Adrenal gland (tissue), 9 donors: ENCODE measurements at regions not wholly inside any gene's neighbourhood (a gene's known extent, or its start where the extent isn't known, plus 50 kb on each side); places are given as distances from the start of the nearest gene placed in this dataset.

Experiments
- DNase-seq, 7 donors: peaks; one replicate each; pipeline ENCODE4 v3.0.0-alpha.2; 2019 to 2020
- H3K27ac ChIP-seq, 5 donors: fragments of 200-600 bp; sonication (generic) in 4 of 5; 1 replicate in 3 of 5; 2 replicates in 2 of 5; pipeline versions ENCODE4 v1.5.1 to v1.8.0; 2016 to 2020; ENCODE audit warnings: mild to moderate bottlenecking in 1 of 5
- H3K27me3 ChIP-seq: fragments of 200-600 bp; 2 replicates; pipeline ENCODE4 v1.8.0; 2021
- H3K36me3 ChIP-seq, 2 donors: fragments of 200-600 bp; replicated peaks in 1 of 2; 1 replicate in 1 of 2; 2 replicates in 1 of 2; pipeline versions ENCODE4 v1.5.1 to v1.8.0; 2018 to 2022
- H3K4me1 ChIP-seq, 2 donors: fragments of 200-600 bp; replicated peaks in 1 of 2; 1 replicate in 1 of 2; 2 replicates in 1 of 2; pipeline versions ENCODE4 v1.5.1 to v1.8.0; 2018 to 2021
- H3K4me3 ChIP-seq, 4 donors: fragments of 200-600 bp; sonication (generic) in 3 of 4; one replicate each; pipeline ENCODE4 v1.5.1; 2016 to 2018
- H3K9me3 ChIP-seq, 3 donors: fragments of 200-600 bp; sonication (generic) in 1 of 3; replicated peaks in 1 of 3; 1 replicate in 2 of 3; 2 replicates in 1 of 3; pipeline versions ENCODE4 v1.5.1 to v1.8.0; 2016 to 2021
- CTCF ChIP-seq, 6 experiments: fragments of 450-650 bp in 4 of 6; fragments of 200-600 bp in 2 of 6; sonication (generic) in 1 of 6; IDR thresholded peaks; 1 replicate in 5 of 6; 2 replicates in 1 of 6; pipeline versions ENCODE4 v1.5.1 to v1.8.0; 2016 to 2021; ENCODE audit warnings: antibody characterized with exemption in 6 of 6, mild to moderate bottlenecking in 2 of 6, moderate library complexity in 1 of 6
- POLR2A ChIP-seq, 2 donors: fragments of 450-650 bp; IDR thresholded peaks; one replicate each; pipeline ENCODE4 v1.6.1; 2017; ENCODE audit warnings: antibody characterized with exemption in 2 of 2, mild to moderate bottlenecking in 2 of 2, moderate library complexity in 1 of 2
- WGBS, 4 donors: extraction: QIAGEN DNeasy Blood & Tissue Kit in 2 of 4; methylation state at CpG; one replicate each; pipeline versions ENCODE4 v1.1.5 to v1.1.7; 2013 to 2017; 5-methylcytosine and 5-hydroxymethylcytosine counted together
- intact Hi-C, 2 donors: fragments of 100-400 bp; cut with DNase I; formaldehyde crosslinking; loops; one replicate each; pipeline versions ENCODE4 v1.14.1 to v1.15.0; 2022 to 2023
- donor health status: healthy with polysubstance abuse.
- donor health status: Bipolar disorder and iron deficiency.
- donor health status: DM: yes; HTN: yes; CAD: no.
- donor health status: DM: no; HTN: no; CAD: no.
- donor health status: DM: no; HTN: no; CAD: no.

- H3K9me3 ChIP-seq: no peaks in the 10 kb centered on the region
- 71 to 91% (median 80%) methylated on average over 6 of the region's 6 CpGs for WGBS, 4 donors
Observed at GRCh38 chr20:48057251-48057650, 272.0 kb upstream of the SULF2 start.

GRCh38 chr20:48056218-48056617 lies 270.9 kb upstream of the SULF2 start:
- no peak for DNase-seq
- H3K4me3 ChIP-seq: no peak overlapping the region
- no peak overlapping the region for H3K27ac ChIP-seq
- intact Hi-C loops: no loop called here
- no peaks in the 10 kb centered on the region for H3K9me3 ChIP-seq
- no peaks in the 10 kb centered on the region for H3K27me3 ChIP-seq
- H3K36me3 ChIP-seq: no peaks in the 10 kb centered on the region
- TF ChIP-seq POLR2A (IDR thresholded peaks at IDR 0.05) (no peak), CTCF (IDR thresholded peaks at IDR 0.05) (no peak)
- 84 to 92% (median 90%) methylated on average over 2 of the region's 2 CpGs for WGBS, 4 donors
- no peaks in the 10 kb centered on the region for H3K4me1 ChIP-seq

More at GRCh38 chr20:48057251-48057650, 272.0 kb upstream of the SULF2 start:
- no peak for DNase-seq
- no peaks in the 10 kb centered on the region for H3K27me3 ChIP-seq
- intact Hi-C loops: no loop called here
- no peak overlapping the region for H3K4me3 ChIP-seq
- no peaks in the 10 kb centered on the region for H3K4me1 ChIP-seq
- TF ChIP-seq CTCF (IDR thresholded peaks at IDR 0.05) (no peak), POLR2A (IDR thresholded peaks at IDR 0.05) (no peak)
- H3K27ac ChIP-seq: no peak overlapping the region
- no peaks in the 10 kb centered on the region for H3K36me3 ChIP-seq

GRCh38 chr20:48054051-48054450 lies 268.8 kb upstream of the SULF2 start:
- no peak for DNase-seq
- Histone ChIP-seq H3K27me3 (no peaks in the 10 kb centered on the region), H3K27ac (no peak overlapping the region), H3K36me3 (no peaks in the 10 kb centered on the region), H3K4me3 (no peak overlapping the region), H3K9me3 (no peaks in the 10 kb centered on the region), H3K4me1 (no peaks in the 10 kb centered on the region)
- TF ChIP-seq POLR2A (IDR thresholded peaks at IDR 0.05) (no peak), CTCF (IDR thresholded peaks at IDR 0.05) (no peak)
- intact Hi-C loops: no loop called here
- WGBS, 4 donors: 73 to 81% (median 80%) methylated on average over 7 of the region's 7 CpGs

- Histone ChIP-seq H3K4me1 (no peaks in the 10 kb centered on the region), H3K36me3 (no peaks in the 10 kb centered on the region), H3K27ac (no peak overlapping the region), H3K27me3 (no peaks in the 10 kb centered on the region), H3K9me3 (no peaks in the 10 kb centered on the region), H3K4me3 (no peak overlapping the region)
- DNase-seq: peak in 1 of 7 donors; percentile 65
- intact Hi-C loops: no loop called here
- 61 to 73% (median 62%) methylated on average over 2 of the region's 2 CpGs for WGBS, 4 donors
- TF ChIP-seq CTCF (IDR thresholded peaks at IDR 0.05) (no peak), POLR2A (IDR thresholded peaks at IDR 0.05) (no peak)
Observed at GRCh38 chr20:48052475-48052835, 267.2 kb upstream of the SULF2 start.
